Stimulated activated CD8-positive, alpha-beta memory T cell treated with anti-CD3 and anti-CD28 coated beads, Interleukin-7, amount 100 ng/mL, for 48 hours (primary cell): ENCODE measurements at regions not wholly inside any gene's neighbourhood (a gene's known extent, or its start where the extent isn't known, plus 50 kb on each side); places are given as distances from the start of the nearest gene placed in this dataset.

ENCODE experiments used
- DNase-seq, 2 donors: peaks; one replicate each; pipeline ENCODE4 v3.0.0-alpha.2; 2020; ENCODE audit warnings: low read depth in 1 of 2; ENCODE audit errors: extremely low read depth in 1 of 2

DNA sequence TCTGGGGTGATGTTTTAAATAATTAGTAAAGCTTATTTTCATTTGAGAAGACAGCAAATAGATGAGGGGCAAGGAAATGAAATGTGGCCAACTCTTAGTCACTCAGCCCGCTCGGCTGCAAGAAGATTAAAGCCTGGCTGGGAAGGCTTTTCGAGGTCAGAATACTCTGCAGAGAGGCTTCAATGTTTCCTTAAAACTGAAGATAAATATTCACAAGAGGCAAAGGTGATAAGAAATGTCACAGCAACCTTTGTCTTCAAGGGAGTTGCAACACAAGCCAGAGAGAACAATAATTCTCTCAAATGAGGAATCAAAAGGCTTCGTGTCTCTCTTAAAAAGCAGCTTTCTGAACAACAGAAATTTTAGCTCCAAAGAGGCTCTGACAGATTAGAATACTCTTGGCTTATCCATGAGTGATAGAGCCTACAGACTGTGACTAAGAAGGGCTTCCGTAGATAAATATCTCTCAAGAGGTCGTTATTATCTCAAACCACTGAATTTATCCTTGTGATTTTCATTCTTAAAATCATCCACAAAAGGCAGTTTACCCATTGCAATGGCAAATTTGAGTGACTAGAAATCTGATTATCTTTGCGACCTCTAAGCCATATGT is 92.5 kb downstream of the KLF6 start:
- no peak for DNase-seq

GRCh38 chr10:3691482-3691881 is 93.5 kb downstream of the KLF6 start:
- DNase-seq, result no peak

DNA sequence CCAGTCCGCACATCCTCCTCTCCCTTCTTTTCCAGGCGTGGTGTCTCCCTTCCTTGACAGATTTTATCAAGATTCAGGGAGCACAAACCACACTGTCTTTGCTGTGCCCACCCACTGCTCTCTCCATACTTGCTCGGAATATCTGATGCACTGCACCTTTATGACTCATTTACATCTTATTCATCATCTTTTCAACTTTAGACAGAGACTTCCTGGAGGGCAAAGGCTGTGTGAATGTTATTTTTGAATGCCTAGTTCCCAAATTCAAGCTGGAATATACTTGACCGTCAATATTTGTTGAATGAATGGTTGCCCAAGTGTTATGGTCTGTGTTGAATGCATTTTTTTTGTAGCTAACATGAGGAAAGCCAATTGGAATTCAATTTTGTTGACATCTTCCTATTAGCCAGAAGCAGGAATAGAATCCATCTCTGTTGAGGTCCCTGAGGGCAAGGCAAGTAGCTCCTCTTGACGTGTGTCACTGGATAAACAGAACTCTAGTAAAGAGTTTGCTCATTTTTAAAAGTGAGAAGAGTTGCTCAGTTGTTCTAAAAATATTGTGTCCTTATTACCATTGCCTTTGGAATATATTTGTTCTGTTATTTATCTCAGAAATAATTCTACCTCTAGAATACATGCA is 95.0 kb downstream of the KLF6 start:
- DNase-seq, result no peak

DNA sequence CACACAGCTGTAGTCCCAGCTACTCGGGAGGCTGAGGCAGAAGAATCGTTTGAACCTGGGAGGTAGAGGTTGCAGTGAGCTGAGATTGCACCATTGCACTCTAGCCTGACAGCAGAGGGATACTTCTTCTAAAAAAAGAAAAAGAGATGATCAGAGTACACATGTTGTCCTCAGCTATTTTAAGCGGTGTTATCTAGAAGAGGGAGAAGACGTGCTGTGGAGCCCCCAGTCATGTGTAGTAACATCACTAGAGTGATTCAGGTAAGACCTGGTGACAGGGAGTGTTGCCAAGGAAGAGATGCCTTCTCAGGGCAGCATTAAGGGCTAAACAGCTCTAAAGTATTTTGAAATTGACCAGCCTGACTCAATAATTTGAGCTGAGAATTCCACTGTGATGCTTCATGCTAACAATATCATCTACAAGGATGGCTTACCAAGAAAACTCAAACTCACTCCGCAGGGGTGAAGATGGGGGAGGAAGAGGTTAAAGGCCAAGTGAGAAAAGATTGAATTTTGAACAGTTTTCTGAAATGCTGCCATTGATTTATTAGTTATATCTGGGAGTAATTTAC is 97.4 kb downstream of the KLF6 start:
- no peak for DNase-seq

DNA sequence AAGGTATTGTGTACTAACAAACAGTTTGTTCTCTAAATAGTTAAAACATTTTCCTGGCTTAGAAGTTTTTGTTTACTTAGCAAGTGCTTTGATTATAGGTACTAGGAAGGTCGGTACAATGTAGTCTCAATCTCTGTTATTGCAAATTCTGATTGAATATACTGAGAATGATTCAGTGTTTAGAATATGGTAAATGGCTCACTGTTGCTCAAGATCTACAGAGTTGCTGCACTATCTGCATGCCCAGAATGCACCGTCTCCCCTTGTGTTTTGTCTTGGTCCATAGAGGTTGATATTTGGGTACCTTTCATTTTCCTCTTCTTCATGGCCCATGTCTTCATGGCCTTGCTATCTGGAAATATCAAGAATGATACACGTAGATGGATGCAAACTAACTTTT is 99.6 kb downstream of the KLF6 start:
- DNase-seq, result no peak

DNA sequence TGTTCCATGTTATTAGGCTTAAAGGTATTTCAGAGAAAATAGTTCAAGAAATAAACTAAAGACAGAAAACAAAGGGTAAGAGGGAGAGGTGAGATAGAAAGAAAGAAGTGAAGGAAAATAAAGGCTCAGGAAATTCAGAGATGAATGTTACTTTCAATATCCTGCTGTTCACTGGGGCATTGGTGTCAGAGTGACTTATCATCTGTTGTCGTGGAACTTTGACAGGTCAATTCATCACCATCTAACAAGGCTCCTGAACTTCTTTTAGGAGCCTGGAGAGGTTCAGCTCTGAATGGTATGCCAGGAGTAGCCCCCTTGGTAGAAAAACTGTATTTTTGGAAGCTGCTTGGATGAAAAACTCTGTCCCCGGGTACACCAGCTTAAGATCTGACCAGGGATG is 100.1 kb downstream of the KLF6 start:
- no peak for DNase-seq

GRCh38 chr10:3683560-3683959 is 101.4 kb downstream of the KLF6 start:
- no peak for DNase-seq

DNA sequence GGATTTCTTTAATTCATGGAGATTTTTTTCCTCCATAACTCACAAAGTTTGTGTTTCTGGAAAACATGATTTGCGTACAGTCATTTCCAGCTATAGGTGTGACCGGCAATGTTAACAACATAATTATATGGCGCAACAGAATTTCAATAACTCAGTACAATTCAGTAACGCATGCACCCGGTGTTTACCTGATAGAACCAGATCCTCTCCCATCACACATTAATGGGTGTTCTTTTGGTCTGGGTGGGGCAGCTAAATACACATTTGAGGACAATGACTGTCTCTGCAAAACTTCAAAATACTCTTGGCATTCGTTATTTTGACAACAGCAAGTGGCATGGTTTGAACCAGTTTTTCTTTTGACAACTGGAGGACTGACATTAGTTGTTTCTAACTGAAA is 102.3 kb downstream of the KLF6 start:
- DNase-seq, result no peak

- no peak for DNase-seq
These were observed 103.1 kb downstream of the KLF6 start for GRCh38 chr10:3681642-3682554.

DNA sequence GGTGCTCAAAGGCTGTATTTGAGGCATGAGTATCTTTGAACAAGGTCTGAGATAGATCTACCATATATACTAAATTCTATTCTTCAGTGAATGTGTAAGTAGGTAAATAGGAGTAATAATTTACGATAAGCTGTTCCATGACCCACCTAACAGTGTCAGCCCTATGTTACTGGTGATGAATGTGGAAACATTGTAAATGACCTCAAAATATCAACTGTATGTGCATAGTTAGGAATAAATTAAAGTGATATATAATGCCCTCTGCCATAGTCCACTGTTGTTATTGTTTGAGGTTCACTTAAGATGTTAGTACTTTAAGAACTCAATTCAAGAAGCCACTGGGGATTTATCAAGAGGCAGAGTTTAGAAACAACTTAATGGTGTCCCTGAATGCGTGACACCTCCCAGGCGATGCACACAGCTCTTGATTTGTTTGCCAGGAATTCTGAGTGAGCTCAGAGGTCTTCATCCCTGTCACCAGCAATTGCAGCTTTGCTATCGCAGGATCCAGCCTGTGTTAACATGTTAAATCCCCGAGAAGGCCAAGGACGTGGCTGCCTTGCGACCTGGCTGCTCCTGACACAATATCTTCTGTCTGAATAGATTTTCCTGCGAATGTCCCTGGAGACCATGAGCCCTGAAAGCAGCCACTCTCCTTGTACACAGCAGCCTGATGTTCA is 104.9 kb downstream of the KLF6 start:
- no peak for DNase-seq

- no peak for DNase-seq
These were observed 106.3 kb downstream of the KLF6 start for GRCh38 chr10:3678629-3679227.

- DNase-seq, result no peak
These were observed 108.4 kb downstream of the KLF6 start for GRCh38 chr10:3676564-3676963.

DNA sequence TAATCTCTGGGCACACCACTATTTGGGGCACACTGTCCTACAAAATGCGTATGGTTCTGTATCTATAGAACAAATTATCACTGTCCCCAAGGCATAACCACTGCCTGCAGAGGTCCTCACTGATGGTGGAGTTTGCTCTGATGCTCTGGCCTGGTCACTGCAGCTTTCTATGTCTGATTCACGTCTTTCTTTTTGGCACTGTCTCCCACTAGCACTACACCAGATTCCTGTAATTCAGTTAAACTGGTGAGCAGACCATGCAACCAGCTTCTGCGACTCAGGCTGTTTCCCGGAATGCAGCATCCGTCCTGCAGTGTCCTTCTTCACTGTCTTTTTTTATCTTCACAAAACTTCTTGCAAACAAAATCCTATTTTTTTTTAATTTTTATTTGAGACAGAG is 112.8 kb downstream of the KLF6 start:
- no peak for DNase-seq

- no peak for DNase-seq
These were observed 113.5 kb downstream of the KLF6 start for GRCh38 chr10:3671386-3671955.

GRCh38 chr10:3668966-3669330 is 116.1 kb downstream of the KLF6 start:
- DNase-seq, result no peak

- no peak for DNase-seq
These were observed 116.6 kb downstream of the KLF6 start for GRCh38 chr10:3668276-3668965.

GRCh38 chr10:3666525-3667302 is 118.3 kb downstream of the KLF6 start:
- no peak for DNase-seq

DNA sequence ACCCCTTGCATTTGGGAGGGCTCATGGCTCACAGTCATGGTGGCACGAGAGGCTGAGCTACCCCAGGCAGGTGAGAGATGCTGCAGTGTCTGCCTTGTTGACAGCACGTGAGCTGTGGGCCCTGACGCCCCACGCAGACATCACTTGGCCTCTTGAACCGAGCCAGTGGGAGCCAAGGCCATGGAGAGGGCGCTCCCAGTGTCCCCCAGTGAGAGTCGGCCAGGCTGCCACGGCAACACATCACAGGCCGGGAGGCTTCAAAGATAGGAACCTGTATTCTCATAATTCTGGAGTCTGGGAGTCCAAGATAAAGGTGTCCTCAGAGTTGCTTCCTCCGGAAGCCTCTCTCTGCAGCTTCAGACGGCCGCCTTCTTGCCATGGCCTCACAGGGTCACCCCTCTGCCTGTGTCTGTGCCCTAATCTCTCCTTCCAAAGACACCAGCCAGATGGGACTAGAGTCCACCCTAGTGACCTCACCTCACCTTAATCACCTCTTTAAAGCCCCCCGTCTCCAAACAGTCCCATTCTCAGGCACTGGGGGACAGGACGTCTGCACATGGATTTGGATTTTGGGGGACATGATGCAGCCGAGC is 119.6 kb downstream of the KLF6 start:
- DNase-seq, result no peak

DNA sequence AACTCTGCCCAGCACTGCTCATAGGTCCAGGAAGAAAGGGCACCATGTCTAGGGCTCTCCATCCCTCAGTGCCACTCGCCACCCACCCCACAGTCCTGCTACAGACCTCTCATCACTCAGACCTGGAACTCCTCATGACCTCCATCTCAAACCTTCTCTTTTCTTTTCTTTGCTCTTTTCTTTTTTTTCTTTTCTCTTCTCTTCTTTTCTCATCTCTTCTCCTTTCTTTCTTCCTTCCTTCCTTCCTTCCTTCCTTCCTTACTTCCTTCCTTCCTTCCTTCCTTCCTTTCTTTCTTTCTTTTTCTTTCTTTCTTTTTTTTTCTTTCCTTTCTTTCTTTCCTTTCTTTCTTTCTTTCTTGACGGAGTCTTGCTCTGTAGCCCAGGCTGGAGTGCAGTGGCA is 122.2 kb downstream of the KLF6 start:
- no peak for DNase-seq
